NCI-H748 (cell line): ENCODE measurements at regions not wholly inside any gene's neighbourhood (a gene's known extent, or its start where the extent isn't known, plus 50 kb on each side); places are given as distances from the start of the nearest gene placed in this dataset.

ENCODE experiments used
- DNase-seq: peaks from one replicate; lab custom pipeline; 2025; ENCODE audit not compliant: unreplicated experiment; lab: John Stamatoyannopoulos, UW

- DNase-seq, result no peak
Measured at GRCh38 chr5:15447209-15447608, 52.8 kb upstream of the FBXL7 start.

DNA sequence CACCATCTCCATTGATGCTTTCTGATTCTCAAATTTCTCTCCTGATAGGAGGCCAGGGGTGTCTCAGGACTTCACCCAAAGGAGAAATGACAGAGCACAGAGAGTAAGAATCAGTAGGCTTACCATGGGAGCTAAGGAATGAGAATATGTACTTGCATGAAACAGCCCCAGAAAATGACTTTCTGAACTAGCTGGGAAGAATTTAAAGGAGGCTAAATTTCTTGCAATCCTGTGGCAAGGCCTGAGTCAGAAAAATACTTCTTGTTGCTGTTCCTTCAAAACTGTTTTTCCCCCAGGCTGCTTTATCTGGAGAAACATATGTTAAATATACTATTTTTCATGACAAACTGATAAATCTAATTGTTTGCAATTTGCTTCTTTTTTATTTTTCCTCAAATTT, 53.4 kb upstream of the FBXL7 start:
- DNase-seq, result no peak

DNA sequence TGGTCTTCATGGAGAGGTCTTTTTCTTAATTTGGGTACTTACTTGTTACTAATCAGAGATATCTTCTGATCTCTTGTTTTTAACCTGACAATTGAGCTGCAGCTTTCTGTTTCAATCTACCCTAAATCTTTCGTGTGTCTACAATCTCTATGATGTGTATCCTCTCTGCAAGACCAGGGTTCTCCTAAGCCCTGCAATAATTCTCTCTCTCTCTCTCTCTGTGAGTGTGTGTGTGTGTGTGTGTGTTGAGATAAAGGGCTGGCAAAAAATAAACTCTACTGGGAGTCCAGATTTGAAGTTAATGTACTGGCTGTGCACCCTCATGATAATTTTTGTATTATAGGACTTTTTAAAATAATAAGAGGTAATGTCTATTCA, 57.8 kb upstream of the FBXL7 start:
- no peak for DNase-seq

DNA sequence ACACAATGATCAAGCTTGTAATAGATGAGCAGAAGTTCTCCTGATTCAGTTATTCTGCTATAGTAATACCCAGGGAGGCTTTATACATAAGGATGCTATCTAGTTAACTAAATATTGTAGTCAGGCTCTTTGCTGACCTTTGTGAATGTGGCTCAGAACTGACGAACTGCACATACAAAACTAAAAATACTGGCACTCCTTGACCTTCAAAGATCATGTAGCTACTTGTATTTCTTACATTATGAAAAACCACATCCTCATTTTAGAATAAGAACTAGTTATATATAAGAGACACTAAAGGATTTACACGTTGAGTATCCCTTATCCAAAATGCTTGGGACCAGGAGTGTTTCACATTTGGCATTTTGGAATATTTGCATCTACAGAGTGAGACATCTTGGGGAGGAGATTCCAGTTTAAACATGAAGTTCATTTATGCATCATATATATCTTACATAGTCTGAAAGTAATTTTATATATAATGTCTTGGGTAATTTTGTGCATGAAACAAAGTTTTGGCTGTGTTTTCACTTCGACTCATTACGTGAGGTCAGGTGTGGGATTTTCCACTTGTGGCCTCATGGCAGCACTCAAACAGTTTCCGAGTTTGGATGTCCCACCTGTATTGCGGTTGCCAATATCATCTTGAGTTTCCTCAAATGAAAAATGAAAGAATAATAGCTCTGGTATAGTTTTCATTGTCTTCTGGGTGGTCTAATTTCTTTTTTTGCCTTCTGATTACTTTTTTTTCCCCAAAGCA, 58.4 kb upstream of the FBXL7 start:
- no peak for DNase-seq

DNA sequence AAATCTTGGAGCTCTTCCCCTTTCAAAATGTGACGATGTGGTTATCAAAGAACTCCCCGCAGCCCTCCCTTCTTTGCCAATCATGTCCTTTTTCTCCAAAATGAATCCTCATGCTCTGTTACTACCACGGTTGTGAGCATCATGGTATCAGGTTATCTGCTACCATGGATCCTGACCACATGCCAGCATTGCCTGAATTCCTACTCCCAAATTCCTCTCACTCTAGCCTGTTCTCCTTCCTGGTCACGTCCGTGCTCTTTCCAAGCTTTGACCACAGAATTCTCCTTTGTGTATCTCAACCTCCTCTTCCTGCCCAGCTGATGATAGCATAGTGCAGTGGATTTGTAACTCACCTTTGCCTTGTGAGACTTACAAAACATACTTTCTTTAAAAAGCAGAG, 59.5 kb upstream of the FBXL7 start:
- DNase-seq, result no peak

- DNase-seq, result no peak
Measured at GRCh38 chr5:15439801-15440200, 60.2 kb upstream of the FBXL7 start.

DNA sequence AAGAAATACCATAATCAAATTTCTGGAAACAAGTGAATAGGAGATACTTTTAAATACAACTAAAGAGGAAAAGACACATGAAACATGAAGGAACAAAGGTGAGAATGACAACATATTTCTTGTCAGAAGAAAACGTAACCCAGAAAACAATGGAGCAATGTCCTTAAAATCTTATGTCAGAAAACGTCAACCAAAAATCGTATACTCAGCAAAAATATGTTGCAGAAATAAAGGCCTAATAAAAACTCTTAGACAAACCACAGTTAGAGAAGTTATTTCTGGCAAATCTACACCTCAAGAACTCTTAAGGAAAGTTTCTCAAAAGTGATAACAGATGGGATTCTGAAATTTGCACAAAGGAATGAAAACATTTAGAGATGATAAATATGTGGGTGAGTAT, 66.3 kb upstream of the FBXL7 start:
- no peak for DNase-seq

DNA sequence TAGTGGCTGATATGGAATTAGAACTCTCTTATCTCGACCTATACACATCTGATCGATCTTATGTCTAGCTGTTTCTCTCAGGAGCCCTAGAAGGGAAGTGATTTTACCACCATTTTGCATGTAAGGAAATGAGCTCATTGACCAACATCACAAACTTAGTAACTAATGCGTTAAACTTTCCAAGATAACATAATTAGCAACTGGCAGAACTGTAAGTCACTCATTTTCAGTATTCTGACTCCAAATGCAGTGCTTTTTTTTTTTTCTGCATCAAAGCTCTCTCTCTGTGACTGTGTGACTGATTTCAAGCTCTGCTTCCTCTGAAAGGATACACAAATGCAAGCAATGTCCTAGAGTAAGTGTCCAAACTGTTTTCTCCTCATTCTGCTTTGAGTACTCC, 68.1 kb upstream of the FBXL7 start:
- no peak for DNase-seq

- no peak for DNase-seq
Measured at GRCh38 chr5:15425766-15426165, 74.2 kb upstream of the FBXL7 start.

DNA sequence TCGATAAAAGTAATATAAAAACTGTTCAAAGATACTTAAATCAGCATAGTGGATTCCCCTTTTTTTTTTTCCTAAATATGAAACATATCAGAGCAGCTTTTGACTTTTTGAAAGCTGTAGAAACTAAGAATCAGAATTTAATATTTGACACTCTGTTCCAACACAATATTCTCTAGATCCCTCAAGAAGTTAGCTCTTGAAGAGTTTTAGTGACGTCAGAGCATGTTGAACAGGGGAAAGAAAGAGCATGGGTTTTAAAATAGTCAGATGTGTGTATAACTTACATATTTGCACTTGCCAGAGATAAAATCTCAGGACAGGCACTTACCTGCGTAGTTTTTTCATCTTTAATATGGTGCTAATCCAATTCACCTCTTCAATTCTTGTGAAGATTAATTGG, 75.2 kb upstream of the FBXL7 start:
- no peak for DNase-seq

- no peak for DNase-seq
Measured at GRCh38 chr5:15421921-15422412, 78.0 kb upstream of the FBXL7 start.

DNA sequence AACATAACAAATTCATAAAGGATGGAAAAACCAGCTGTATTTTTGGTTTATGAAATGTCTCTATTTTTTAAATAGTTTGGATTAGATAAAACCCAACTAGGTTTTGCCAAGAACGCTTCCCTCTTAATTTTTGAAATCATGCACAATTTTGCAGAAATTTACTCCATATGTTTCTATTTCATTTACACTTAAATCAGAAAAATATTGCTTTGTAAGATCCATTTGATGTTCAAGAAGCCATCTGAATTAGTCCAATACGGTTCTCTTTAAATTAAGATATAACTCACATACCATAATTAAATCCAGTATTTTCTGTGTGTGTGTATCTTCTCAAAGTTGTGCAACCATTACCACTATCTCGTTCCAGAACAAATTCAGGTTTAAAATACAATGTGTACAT, 78.6 kb upstream of the FBXL7 start:
- no peak for DNase-seq

DNA sequence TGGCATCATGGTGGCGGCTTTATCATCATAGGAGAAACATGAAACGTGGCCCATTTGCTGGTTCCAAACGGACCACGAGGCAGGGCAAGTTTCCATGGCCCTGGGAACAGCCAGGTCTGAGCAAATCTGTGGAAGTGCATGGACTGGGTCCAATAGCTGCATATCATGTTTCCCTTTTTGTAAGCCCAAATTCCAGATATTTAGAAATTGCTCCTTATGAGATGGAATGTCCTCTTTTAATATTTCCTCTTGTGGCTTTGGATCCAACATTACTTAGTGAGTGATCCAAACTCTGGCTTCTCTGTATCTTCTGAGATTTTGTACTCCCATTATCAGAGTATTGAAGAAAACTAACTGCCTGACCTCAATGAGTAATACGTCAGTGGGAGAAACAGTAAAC, 79.8 kb upstream of the FBXL7 start:
- DNase-seq, result no peak

DNA sequence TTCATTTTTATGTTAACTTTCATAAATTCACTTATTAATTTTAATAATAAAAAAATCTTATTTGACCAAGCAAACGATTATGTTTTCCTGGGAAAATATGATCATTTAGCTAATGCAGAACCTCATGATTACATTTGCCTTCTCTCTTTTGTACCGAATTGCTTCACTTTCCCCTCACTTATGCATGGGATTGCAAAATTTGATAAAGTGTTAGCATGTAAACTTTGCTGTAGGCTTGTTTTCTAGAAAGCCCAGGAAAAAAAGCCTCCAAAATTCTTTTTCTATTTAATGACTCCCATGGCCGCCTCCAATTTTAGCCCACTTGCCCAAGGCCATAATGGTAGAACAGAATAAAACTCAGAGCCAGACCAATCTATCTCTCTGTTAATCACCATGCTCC, 82.8 kb upstream of the FBXL7 start:
- DNase-seq, result no peak

DNA sequence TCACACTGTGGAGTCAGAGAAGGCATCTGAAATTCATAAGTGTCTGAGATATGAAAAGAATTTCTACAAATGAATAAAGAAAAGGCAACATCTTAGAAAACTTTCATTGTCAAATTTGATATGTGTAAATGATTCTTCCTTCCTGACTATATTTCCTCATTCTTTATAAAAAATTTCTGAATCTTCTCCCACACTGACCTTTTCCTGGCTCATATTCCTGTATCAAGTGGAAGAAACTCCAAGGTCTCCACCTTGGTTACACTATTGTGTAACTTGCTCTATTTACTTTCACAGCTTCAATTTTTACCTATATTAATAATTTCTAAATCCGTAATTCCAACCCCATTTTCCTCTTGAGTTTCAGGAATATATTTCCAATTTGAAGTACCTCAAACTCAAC, 93.5 kb upstream of the FBXL7 start:
- DNase-seq, result no peak

DNA sequence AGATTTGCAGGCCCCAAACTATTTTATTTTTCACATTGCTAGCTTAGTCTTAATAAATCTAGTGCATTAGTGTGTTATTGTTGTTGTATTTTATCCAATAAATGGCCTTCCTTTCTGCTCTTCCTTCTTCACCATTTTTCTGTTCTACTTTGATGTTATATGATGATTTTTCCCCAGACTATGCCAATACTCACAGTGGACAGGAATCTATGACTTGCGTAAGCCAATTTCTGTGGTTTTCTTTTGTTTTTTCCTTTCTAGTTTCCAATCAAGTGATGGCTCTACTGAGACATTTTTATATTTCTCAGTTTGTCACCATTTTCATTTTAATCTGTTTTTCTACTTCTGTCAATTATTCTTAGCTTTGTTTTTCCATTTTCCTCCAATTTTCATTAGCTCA, 106.8 kb upstream of the FBXL7 start:
- DNase-seq, result no peak

- no peak for DNase-seq
Measured at GRCh38 chr5:15391704-15392397, 108.1 kb upstream of the FBXL7 start.

DNA sequence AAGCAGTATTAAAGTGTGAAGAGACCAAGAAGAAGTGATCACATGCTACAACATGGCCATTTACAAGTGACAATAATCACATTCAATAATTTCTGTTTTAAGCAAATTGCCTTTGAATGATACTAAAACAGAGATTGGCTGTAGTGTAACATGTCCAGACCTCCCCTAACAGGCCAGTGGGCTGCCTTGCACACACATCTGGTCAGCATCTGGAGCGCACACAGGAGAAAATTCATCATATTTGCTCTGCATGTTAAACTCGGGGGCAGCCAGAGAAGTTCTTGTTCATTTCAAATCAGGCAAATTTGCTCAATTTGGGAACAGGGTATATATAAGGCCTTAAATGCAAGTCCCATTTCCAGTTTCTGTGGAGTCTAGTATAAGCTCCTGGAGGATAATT, 111.1 kb upstream of the FBXL7 start:
- no peak for DNase-seq

DNA sequence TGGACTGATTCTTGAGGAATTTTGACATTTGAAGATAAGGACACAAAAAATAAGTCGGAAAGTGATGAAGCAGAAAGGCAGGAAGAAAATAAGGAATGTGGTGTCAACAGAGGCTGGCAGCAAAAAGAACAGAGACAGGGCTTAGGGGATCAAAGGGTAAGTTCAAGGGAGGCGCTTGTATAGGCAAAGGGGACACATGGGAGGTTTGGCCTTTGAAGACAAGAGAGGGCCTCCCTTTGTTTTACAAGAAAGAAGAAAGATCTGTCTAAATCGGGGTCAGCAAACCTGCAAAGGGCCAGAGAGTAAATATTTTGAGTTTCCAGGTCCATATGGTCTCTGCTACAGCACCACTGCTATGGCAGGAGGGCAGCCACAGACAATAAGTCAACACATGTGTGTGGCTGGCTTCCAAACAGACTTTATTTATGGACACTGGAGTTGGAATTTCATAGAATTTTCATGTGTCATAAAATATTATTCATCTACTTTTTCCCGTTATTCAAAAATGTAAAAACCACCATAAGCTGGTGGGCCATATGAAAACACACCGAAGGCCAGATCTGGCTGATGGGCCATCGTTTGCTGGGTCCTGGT, 112.0 kb upstream of the FBXL7 start:
- DNase-seq, result no peak

DNA sequence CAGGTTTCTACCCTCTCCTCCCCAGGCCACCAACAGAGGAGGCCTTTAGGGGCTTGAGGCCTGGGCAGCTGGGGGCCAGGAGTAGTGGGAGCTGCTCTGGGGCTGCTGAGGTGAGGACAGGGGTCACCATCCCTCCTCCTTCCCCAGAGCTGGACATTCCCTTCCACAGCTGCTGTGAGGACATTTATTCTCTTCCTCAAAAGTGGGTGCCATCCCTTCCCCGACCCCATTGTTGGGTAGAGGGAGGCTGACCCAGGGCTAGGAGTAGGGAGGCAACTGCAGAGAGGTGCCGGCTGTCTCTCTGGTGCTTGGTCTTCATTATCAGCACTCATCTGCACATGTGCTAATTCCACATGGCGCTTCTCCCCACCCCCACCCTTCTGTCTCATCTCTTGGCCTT, 113.9 kb upstream of the FBXL7 start:
- no peak for DNase-seq

GRCh38 chr5:15385553-15385952, 114.4 kb upstream of the FBXL7 start:
- DNase-seq, result no peak

DNA sequence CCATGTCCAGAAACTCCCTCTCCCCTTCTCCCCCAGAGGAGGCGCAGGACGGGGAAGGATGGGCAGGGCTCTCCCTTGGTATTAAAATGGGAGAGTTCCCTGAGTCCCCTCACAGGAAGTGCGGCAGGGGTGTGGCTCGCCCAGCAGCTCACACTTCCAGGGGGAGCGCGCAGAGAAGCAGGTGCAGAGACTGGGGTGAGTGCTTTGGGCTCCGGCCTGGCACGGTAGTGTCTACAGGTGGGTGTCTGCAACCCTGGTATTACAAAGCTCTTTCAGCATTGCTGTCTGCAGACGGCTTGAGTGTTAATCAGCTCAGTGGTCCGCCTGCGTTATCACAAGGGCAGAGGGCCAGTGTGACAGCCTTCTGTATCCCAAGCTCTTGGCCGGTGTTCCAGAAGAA, 114.9 kb upstream of the FBXL7 start:
- peak; percentile 44 for DNase-seq
